Thyroid gland (tissue), 4 donors: ENCODE measurements at regions not wholly inside any gene's neighbourhood (a gene's known extent, or its start where the extent isn't known, plus 50 kb on each side); places are given as distances from the start of the nearest gene placed in this dataset.
A peak's percentile ranks its signal among the peaks of the same experiment; 100 is the strongest.

Experiments
- CTCF ChIP-seq, 6 experiments: fragments of 200-600 bp in 3 of 6; fragments of 450-650 bp in 3 of 6; sonication (generic) in 3 of 6; IDR thresholded peaks; one replicate each; pipeline ENCODE4 v1.5.1; 2016 to 2019; ENCODE audit warnings: antibody characterized with exemption in 6 of 6, mild to moderate bottlenecking in 2 of 6, inconsistent platforms in 1 of 6, moderate library complexity in 1 of 6
- POLR2A ChIP-seq, 2 donors: fragments of 450-650 bp; IDR thresholded peaks; one replicate each; pipeline ENCODE4 v1.6.1; 2017; ENCODE audit warnings: antibody characterized with exemption in 2 of 2, mild to moderate bottlenecking in 2 of 2, moderate library complexity in 1 of 2

GRCh38 chr9:737400-738120, 103.9 kb upstream of the DMRT1 start:
- TF ChIP-seq CTCF (IDR thresholded peaks at IDR 0.05) (no peak), POLR2A (IDR thresholded peaks at IDR 0.05) (peak; percentile 15 to 82)
